GM12865 (cell line): ENCODE measurements at regions not wholly inside any gene's neighbourhood (a gene's known extent, or its start where the extent isn't known, plus 50 kb on each side); places are given as distances from the start of the nearest gene placed in this dataset.
"Not testable (repeated sequence)": the region's sequence is repeated elsewhere in the genome, so short reads cannot be mapped to it uniquely, and the experiment has no call there.

Experiments
- DNase-seq: peaks from one replicate; pipeline ENCODE4 v3.0.0; 2010; ENCODE audit warnings: low read depth
- H3K4me3 ChIP-seq: 2 replicates; pipeline ENCODE4 v1.5.1; 2011; ENCODE audit warnings: mild to moderate bottlenecking, low read depth, low read length, control low read depth
- CTCF ChIP-seq: IDR thresholded peaks from 2 replicates; pipeline ENCODE4 v1.5.1; 2011; ENCODE audit warnings: low read length, control low read depth, low read depth, inconsistent platforms; ENCODE audit not compliant: insufficient read depth; ENCODE audit errors: missing control alignments

DNA sequence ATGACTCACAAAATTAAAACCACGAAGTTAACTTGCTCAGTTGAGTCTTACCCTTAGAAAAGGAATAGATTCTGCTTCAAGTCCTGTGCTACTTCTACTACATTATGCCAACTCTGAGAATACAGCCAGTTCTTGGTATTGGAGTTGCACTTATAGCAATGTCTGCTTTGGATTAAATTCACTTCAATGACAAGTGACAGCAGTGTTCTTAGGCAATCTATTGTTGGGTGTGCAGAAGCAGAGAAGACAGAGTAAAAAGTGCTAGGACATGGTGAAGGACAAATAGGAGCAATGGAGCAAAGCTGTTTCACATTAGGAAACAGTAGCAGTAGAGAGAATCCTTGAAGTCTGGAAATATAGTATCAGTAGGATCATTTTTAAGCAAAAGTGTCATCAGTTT lies 713.1 kb downstream of the SI start:
- no peak for DNase-seq

DNA sequence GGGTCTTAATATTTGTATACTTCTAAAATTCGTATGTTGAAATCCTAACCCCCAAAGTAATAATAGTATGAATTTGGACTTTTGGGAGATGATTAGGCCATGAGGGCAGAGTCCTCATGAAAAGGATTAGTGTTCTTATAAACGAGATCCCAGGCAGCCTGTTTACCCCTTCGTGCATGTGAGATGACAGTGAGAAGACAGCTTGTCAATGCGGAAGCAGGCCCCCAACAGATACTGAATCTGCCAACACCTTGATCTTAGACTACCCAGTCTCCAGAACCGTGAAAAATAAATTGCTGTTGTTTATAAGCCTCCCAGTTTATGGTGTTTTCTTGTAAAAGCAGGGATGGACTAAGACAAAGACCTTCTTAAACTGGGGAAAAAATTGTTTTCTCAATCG lies 714.2 kb downstream of the SI start:
- H3K4me3 ChIP-seq = no peak overlapping the region
- no peak for DNase-seq
- TF ChIP-seq CTCF = no peak

More for the DNA sequence above, 713.1 kb downstream of the SI start:
- no peak for TF ChIP-seq CTCF
- no peak overlapping the region for H3K4me3 ChIP-seq

DNA sequence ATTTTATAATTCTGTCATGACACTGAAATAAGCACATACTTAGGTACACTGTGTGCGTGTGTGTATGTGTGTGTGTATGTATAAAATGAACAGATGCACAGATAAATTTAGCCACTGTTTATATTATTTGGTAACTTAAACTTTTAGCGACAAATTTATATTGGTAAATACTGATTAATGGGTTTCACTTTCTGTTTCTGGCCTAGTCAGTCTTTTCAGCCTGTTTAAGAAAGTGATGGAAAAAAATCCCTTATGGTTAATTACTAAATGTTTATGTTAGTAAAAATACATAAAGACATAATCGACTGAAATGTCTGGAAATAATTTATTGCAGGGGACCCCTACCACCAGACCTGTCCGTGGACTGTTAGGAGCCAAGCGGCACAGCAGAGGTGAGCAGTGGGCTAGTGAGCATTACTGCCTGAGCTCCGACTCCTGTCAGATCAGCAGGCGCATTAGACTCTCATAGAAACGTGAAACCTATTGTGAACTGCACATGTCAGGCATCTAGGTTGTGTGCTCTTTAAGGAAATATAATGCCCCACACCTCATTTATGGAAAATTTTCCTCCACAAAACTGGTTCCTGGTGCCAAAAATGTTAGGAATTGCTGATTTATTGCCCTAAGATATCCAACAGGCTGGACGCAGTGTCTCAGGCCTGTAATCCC lies 717.4 kb downstream of the SI start:
- H3K4me3 ChIP-seq = no peak overlapping the region
- DNase-seq = no peak
- no peak for TF ChIP-seq CTCF

GRCh38 chr3:164360078-164360578 lies 718.2 kb downstream of the SI start:
- no peak overlapping the region for H3K4me3 ChIP-seq
- no peak for DNase-seq
- TF ChIP-seq CTCF = no peak

DNA sequence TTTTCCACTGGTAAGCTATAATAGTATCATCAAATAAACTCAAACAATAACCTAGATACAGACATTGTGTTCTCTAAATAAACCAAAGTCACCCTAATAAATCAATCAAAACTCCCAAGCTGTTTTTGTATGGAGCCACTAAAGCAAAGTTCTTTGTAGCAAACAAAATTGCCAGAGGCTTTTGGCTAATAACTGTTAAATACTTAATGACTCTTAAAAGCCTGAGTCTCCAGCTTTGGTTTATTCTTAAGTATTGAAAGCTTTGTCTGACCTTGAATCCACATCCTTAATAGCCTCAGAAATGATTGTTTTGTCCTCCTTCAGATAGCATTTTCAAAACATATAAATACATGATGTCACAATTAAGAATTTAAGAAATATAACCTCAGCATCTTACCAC lies 725.3 kb downstream of the SI start:
- H3K4me3 ChIP-seq = no peak overlapping the region
- DNase-seq = no peak
- TF ChIP-seq CTCF = no peak

- no peak overlapping the region for H3K4me3 ChIP-seq
- no peak for TF ChIP-seq CTCF
- DNase-seq = no peak
These were observed 727.2 kb downstream of the SI start for GRCh38 chr3:164351131-164351530.

GRCh38 chr3:164342206-164342605 lies 736.1 kb downstream of the SI start:
- H3K4me3 ChIP-seq, DNase-seq: not testable (repeated sequence)
